H1 (cell line): ENCODE measurements at regions not wholly inside any gene's neighbourhood (a gene's known extent, or its start where the extent isn't known, plus 50 kb on each side); places are given as distances from the start of the nearest gene placed in this dataset.

Source experiments
- CTCF ChIA-PET: fragments of 300-600 bp; sonication (Branson Sonifier 250); formaldehyde crosslinking; loops from one replicate; lab custom pipeline; 2021; ENCODE audit not compliant: partially characterized antibody; lab: Charles Lee
- POLR2A ChIA-PET: fragments of 300-600 bp; sonication (Branson Sonifier 250); formaldehyde crosslinking; loops from one replicate; lab custom pipeline; 2021; ENCODE audit warnings: inconsistent platforms; ENCODE audit not compliant: partially characterized antibody; lab: Charles Lee
- DNase-seq, 2 experiments: peaks; one replicate each; pipeline versions ENCODE4 v3.0.0 to v3.0.0-alpha.2; 2010 to 2022; ENCODE audit warnings: low spot score in 2 of 2, low read depth in 1 of 2, mixed read lengths in 1 of 2
- FAIRE-seq: peaks from 2 replicates; lab custom pipeline; 2011; peaks lifted over from hg19 to GRCh38; lab: Jason Lieb, UNC
- H2AFZ ChIP-seq: 2 replicates; pipeline ENCODE4 v1.8.1; 2012; ENCODE audit warnings: low read length, inconsistent platforms
- H2AK5ac ChIP-seq: 2 replicates; pipeline ENCODE4 v1.6.1; 2013; ENCODE audit warnings: low read depth, low read length
- H2BK120ac ChIP-seq: replicated peaks from 2 replicates; pipeline ENCODE3; 2013; ENCODE audit warnings: low read depth, low read length, inconsistent platforms
- H2BK12ac ChIP-seq: 2 replicates; pipeline ENCODE4 v1.6.1; 2013; ENCODE audit warnings: low read depth, low read length
- H2BK15ac ChIP-seq: 2 replicates; pipeline ENCODE4 v1.6.1; 2013; ENCODE audit warnings: low read length
- H2BK20ac ChIP-seq: 2 replicates; pipeline ENCODE4 v1.6.1; 2013; ENCODE audit warnings: low read length
- H2BK5ac ChIP-seq: 2 replicates; pipeline ENCODE4 v1.6.1; 2013; ENCODE audit warnings: low read depth, low read length
- H3K14ac ChIP-seq: 2 replicates; pipeline ENCODE4 v1.6.1; 2013; ENCODE audit warnings: inconsistent platforms; ENCODE audit not compliant: insufficient read length
- H3K18ac ChIP-seq: 2 replicates; pipeline ENCODE4 v1.6.1; 2013; ENCODE audit warnings: low read length; ENCODE audit errors: extremely low read depth
- H3K23ac ChIP-seq: 2 replicates; pipeline ENCODE4 v1.6.1; 2013; ENCODE audit warnings: inconsistent platforms; ENCODE audit not compliant: insufficient read length
- H3K23me2 ChIP-seq: 2 replicates; pipeline ENCODE4 v1.6.1; 2013; ENCODE audit warnings: low read depth, low read length
- H3K27ac ChIP-seq: 2 replicates; pipeline ENCODE4 v1.6.1; 2011; ENCODE audit warnings: low read depth, low read length, inconsistent platforms
- H3K27me3 ChIP-seq, 4 experiments: replicated peaks in 1 of 4; 1 replicate in 1 of 4; 2 replicates in 3 of 4; pipeline versions ENCODE4 v1.6.1 to v1.8.1; 2011 to 2013; ENCODE audit warnings: low read length in 3 of 4, mild to moderate bottlenecking in 3 of 4, inconsistent platforms in 2 of 4, mixed read lengths in 2 of 4, moderate library complexity in 1 of 4; ENCODE audit not compliant: control insufficient read depth in 3 of 4, insufficient read depth in 3 of 4; ENCODE audit errors: extremely low read depth in 1 of 4
- H3K36me3 ChIP-seq, 4 experiments: 2 replicates each; pipeline versions ENCODE4 v1.6.1 to v1.8.1; 2011 to 2013; ENCODE audit warnings: mild to moderate bottlenecking in 4 of 4, low read length in 3 of 4, moderate library complexity in 2 of 4, control low read depth in 1 of 4, inconsistent platforms in 1 of 4; ENCODE audit not compliant: insufficient read depth in 4 of 4, control insufficient read depth in 2 of 4
- H3K4ac ChIP-seq: replicated peaks from 2 replicates; pipeline ENCODE3; 2013; ENCODE audit warnings: low read length, low read depth, mixed read lengths, inconsistent platforms; ENCODE audit not compliant: insufficient read length
- H3K4me1 ChIP-seq, 4 experiments: replicated peaks in 1 of 4; 1 replicate in 1 of 4; 2 replicates in 3 of 4; pipeline versions ENCODE4 v1.6.1 to v1.8.1; 2011 to 2013; ENCODE audit warnings: low read length in 3 of 4, inconsistent platforms in 2 of 4, mixed read lengths in 1 of 4; ENCODE audit not compliant: insufficient read depth in 4 of 4, control insufficient read depth in 3 of 4
- H3K4me2 ChIP-seq, 2 experiments: 2 replicates each; pipeline versions ENCODE4 v1.6.1 to v1.8.1; 2011 to 2013; ENCODE audit warnings: low read depth in 2 of 2, low read length in 2 of 2, control low read depth in 1 of 2, inconsistent platforms in 1 of 2, mild to moderate bottlenecking in 1 of 2; ENCODE audit not compliant: insufficient read depth in 1 of 2
- H3K4me3 ChIP-seq, 4 experiments: fragments of 200-600, 300-600 bp in 1 of 4; sonication (generic), shearing (Covaris generic), sonication (Bioruptor Twin) in 1 of 4; 2 replicates each; pipeline versions ENCODE4 v1.5.1 to v1.8.1; 2011 to 2016; ENCODE audit warnings: low read length in 4 of 4, low read depth in 3 of 4, control low read depth in 2 of 4, inconsistent platforms in 2 of 4, mild to moderate bottlenecking in 2 of 4, mixed read lengths in 1 of 4, moderate library complexity in 1 of 4; ENCODE audit not compliant: insufficient read depth in 2 of 4; ENCODE audit errors: extremely low read depth in 1 of 4
- H3K56ac ChIP-seq: replicated peaks from 2 replicates; pipeline ENCODE3; 2013; ENCODE audit warnings: low read depth, mild to moderate bottlenecking, mixed read lengths, low read length, inconsistent platforms; ENCODE audit not compliant: insufficient read length
- H3K79me1 ChIP-seq: 2 replicates; pipeline ENCODE4 v1.6.1; 2013; ENCODE audit warnings: low read depth, low read length, control low read depth
- H3K79me2 ChIP-seq, 2 experiments: 2 replicates each; pipeline versions ENCODE4 v1.6.1 to v1.8.1; 2012 to 2013; ENCODE audit warnings: low read length in 2 of 2, mild to moderate bottlenecking in 2 of 2, inconsistent platforms in 1 of 2; ENCODE audit not compliant: insufficient read depth in 2 of 2, control insufficient read depth in 1 of 2
- H3K9ac ChIP-seq, 4 experiments: replicated peaks in 1 of 4; 1 replicate in 1 of 4; 2 replicates in 3 of 4; pipeline versions ENCODE4 v1.6.1 to v1.8.1; 2011 to 2013; ENCODE audit warnings: low read depth in 3 of 4, low read length in 3 of 4, control low read depth in 2 of 4, mild to moderate bottlenecking in 2 of 4, moderate library complexity in 2 of 4, inconsistent platforms in 1 of 4; ENCODE audit errors: extremely low read depth in 1 of 4
- H3K9me3 ChIP-seq, 2 experiments: 2 replicates each; pipeline versions ENCODE4 v1.6.1 to v1.8.1; 2012 to 2013; ENCODE audit warnings: mild to moderate bottlenecking in 2 of 2, moderate library complexity in 2 of 2, control low read depth in 1 of 2, inconsistent platforms in 1 of 2, low read depth in 1 of 2, low read length in 1 of 2, mixed read lengths in 1 of 2; ENCODE audit not compliant: insufficient read depth in 2 of 2
- H4K20me1 ChIP-seq, 2 experiments: replicated peaks in 1 of 2; 2 replicates each; pipeline versions ENCODE3 to v1.8.1; 2011 to 2013; ENCODE audit warnings: inconsistent platforms in 2 of 2, low read length in 2 of 2, mild to moderate bottlenecking in 1 of 2; ENCODE audit not compliant: insufficient read depth in 2 of 2, control insufficient read depth in 1 of 2
- H4K5ac ChIP-seq: 2 replicates; pipeline ENCODE4 v1.6.1; 2013; ENCODE audit warnings: low read length, low read depth, mixed read lengths, inconsistent platforms; ENCODE audit not compliant: insufficient read length
- H4K8ac ChIP-seq: 2 replicates; pipeline ENCODE4 v1.8.0; 2013; ENCODE audit warnings: mild to moderate bottlenecking, moderate library complexity, low read length, inconsistent platforms; ENCODE audit not compliant: insufficient read depth; ENCODE audit errors: extremely low read depth
- H4K91ac ChIP-seq: replicated peaks from 2 replicates; pipeline ENCODE3; 2013; ENCODE audit warnings: low read length, mixed read lengths, inconsistent platforms; ENCODE audit not compliant: insufficient read length
- E2F6 ChIP-seq: IDR thresholded peaks from 2 replicates; pipeline ENCODE4 v1.6.1; 2012; ENCODE audit warnings: inconsistent platforms
- FOSL1 ChIP-seq: IDR thresholded peaks from 2 replicates; pipeline ENCODE4 v1.6.1; 2011; ENCODE audit warnings: mild to moderate bottlenecking, low read depth, low read length, moderate library complexity; ENCODE audit not compliant: insufficient read depth
- SRF ChIP-seq: IDR thresholded peaks from 2 replicates; pipeline ENCODE4 v1.6.1; 2011; ENCODE audit warnings: mild to moderate bottlenecking, low read depth, low read length, moderate library complexity
- SUZ12 ChIP-seq: fragments of 200-600 bp; sonication (generic); IDR thresholded peaks from 2 replicates; pipeline ENCODE4 v1.6.1; 2012; ENCODE audit warnings: mild to moderate bottlenecking, inconsistent platforms, low read length, moderate library complexity, mixed read lengths
- WGBS, 2 experiments: shearing (Covaris generic) in 1 of 2; methylation state at CpG; one replicate each; pipeline versions ENCODE4 v1.1.6 to v1.1.7; 2013 to 2015; ENCODE audit warnings: low lambda C conversion rate in 2 of 2, mixed read lengths in 2 of 2, inconsistent platforms in 1 of 2, low coverage in 1 of 2, missing lambda C conversion rate in 1 of 2; ENCODE audit not compliant: insufficient replicate concordance in 2 of 2, insufficient coverage in 1 of 2, insufficient read length in 1 of 2; ENCODE audit errors: extremely low coverage in 1 of 2, missing lambda C conversion rate in 1 of 2; 5-methylcytosine and 5-hydroxymethylcytosine counted together
- TF ChIP-seq, protein P1 (sequence below): IDR thresholded peaks from 2 replicates; pipeline ENCODE4 v1.6.1; 2012; ENCODE audit warnings: inconsistent platforms

DNA sequence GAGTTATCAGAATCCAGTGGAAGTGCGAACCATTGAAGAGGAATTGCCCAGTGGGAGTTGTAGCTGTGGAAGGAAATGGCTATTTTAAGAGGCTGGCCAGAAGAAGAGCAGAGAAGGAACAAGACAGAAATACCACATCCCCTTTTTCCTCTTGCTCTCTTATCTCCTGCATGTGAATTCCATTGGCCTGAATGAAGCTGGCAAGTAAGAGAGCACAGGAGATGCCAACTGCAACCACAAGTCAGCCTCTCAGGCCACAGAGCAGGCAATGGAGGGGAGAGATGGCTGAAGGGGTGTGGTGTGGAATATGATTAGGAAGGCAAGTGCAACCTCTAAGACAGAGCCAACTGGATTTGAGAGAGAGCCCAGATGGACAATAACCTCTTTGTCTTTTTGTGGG lies 362.7 kb upstream of the IMPG1 start:
- no peaks in the 10 kb centered on the region for H3K23me2 ChIP-seq
- no peaks in the 10 kb centered on the region for H3K79me2 ChIP-seq
- H3K4ac ChIP-seq = no peak overlapping the region
- H2BK15ac ChIP-seq = no peak overlapping the region
- no peak overlapping the region for H3K27ac ChIP-seq
- H4K8ac ChIP-seq = no peak overlapping the region
- no peak overlapping the region for H3K23ac ChIP-seq
- no peaks in the 10 kb centered on the region for H3K27me3 ChIP-seq
- DNase-seq (no peak), FAIRE-seq (no peak)
- no peak overlapping the region for H2BK5ac ChIP-seq
- CTCF ChIA-PET = no interaction called here
- no peak overlapping the region for H2AFZ ChIP-seq
- H2BK12ac ChIP-seq = no peak overlapping the region
- no peaks in the 10 kb centered on the region for H4K20me1 ChIP-seq
- no peak overlapping the region for H3K14ac ChIP-seq
- no peak overlapping the region for H4K5ac ChIP-seq
- H3K9ac ChIP-seq = no peak overlapping the region
- POLR2A ChIA-PET = no interaction called here
- H3K56ac ChIP-seq = no peak overlapping the region
- H3K4me1 ChIP-seq = peaks cover 2 to 6% (median 5%) of the 10 kb centered on the region in 4 experiments; a peak in 5 of 7 replicates
- no peaks in the 10 kb centered on the region for H3K79me1 ChIP-seq
- H3K9me3 ChIP-seq = no peaks in the 10 kb centered on the region
- no peak overlapping the region for H3K4me3 ChIP-seq
- no peak overlapping the region for H2BK20ac ChIP-seq
- no peaks in the 10 kb centered on the region for H3K36me3 ChIP-seq
- H4K91ac ChIP-seq = no peak overlapping the region
- H3K4me2 ChIP-seq = no peak overlapping the region
- no peak overlapping the region for H2AK5ac ChIP-seq
- H2BK120ac ChIP-seq = no peak overlapping the region
- H3K18ac ChIP-seq = no peak overlapping the region
- 83% methylated on average over 1 of the region's 1 CpG; no CpG with 5 or more reads in 1 of the 2 experiments for WGBS, 2 experiments
- no peak for TF ChIP-seq SUZ12
- TF ChIP-seq FOSL1 = no peak
- TF ChIP-seq E2F6 = no peak
- TF ChIP-seq SRF = no peak
- TF ChIP-seq, protein P1, sequence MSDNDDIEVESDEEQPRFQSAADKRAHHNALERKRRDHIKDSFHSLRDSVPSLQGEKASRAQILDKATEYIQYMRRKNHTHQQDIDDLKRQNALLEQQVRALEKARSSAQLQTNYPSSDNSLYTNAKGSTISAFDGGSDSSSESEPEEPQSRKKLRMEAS = no peak
